ENCODE measurements at regions not wholly inside any gene's neighbourhood (a gene's known extent, or its start where the extent isn't known, plus 50 kb on each side); places are given as distances from the start of the nearest gene placed in this dataset.

GRCh38 chr2:82128051-82128450, 1823.5 kb upstream of the LRRTM1 start:
- Histone ChIP-seq H3K9me3 (ENCODE audit: low read length) (no peaks in the 10 kb centered on the region), H3K4me1 (ENCODE audit: insufficient read depth, low read length) (no peaks in the 10 kb centered on the region), H2AFZ (ENCODE audit: low read length) (no peak overlapping the region), H4K20me1 (ENCODE audit: low read length) (no peaks in the 10 kb centered on the region), H3K79me2 (ENCODE audit: low read length) (no peaks in the 10 kb centered on the region), H3K36me3 (ENCODE audit: low read depth, low read length) (no peaks in the 10 kb centered on the region), H3F3A (ENCODE audit: low read length, unreplicated experiment) (no peaks in the 10 kb centered on the region), H3K9me2 (replicated peaks; ENCODE audit: low read length) (no peaks in the 10 kb centered on the region), H3K4me3 (ENCODE audit: low read length) (no peak overlapping the region), H3K27me3 (ENCODE audit: low read length) (no peaks in the 10 kb centered on the region), H3K4me2 (ENCODE audit: low read length) (no peak overlapping the region), H3K9ac (ENCODE audit: low read length) (no peak overlapping the region), H3K27ac (ENCODE audit: low read length) (no peak overlapping the region)
- ChIA-PET POLR2A (ENCODE audit: unreplicated experiment) (no interaction called here), CTCF (no interaction called here)
- TF ChIP-seq EZH2phosphoT487 (IDR thresholded peaks at IDR 0.05; ENCODE audit: borderline replicate concordance, low read length) (no peak), EZH2 (IDR thresholded peaks at IDR 0.05; ENCODE audit: low read length, unreplicated experiment) (no peak)
- TF ChIP-seq, protein P1, sequence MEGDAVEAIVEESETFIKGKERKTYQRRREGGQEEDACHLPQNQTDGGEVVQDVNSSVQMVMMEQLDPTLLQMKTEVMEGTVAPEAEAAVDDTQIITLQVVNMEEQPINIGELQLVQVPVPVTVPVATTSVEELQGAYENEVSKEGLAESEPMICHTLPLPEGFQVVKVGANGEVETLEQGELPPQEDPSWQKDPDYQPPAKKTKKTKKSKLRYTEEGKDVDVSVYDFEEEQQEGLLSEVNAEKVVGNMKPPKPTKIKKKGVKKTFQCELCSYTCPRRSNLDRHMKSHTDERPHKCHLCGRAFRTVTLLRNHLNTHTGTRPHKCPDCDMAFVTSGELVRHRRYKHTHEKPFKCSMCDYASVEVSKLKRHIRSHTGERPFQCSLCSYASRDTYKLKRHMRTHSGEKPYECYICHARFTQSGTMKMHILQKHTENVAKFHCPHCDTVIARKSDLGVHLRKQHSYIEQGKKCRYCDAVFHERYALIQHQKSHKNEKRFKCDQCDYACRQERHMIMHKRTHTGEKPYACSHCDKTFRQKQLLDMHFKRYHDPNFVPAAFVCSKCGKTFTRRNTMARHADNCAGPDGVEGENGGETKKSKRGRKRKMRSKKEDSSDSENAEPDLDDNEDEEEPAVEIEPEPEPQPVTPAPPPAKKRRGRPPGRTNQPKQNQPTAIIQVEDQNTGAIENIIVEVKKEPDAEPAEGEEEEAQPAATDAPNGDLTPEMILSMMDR (conservative IDR thresholded peaks at IDR 0.05; ENCODE audit: low read depth, low read length) = no peak
- BruUV-seq (replicated peaks) = no TSS peak
- no peak for ATAC-seq
- no peak for DNase-seq
- intact Hi-C loops (cut with micrococcal nuclease) = no loop called here

DNA sequence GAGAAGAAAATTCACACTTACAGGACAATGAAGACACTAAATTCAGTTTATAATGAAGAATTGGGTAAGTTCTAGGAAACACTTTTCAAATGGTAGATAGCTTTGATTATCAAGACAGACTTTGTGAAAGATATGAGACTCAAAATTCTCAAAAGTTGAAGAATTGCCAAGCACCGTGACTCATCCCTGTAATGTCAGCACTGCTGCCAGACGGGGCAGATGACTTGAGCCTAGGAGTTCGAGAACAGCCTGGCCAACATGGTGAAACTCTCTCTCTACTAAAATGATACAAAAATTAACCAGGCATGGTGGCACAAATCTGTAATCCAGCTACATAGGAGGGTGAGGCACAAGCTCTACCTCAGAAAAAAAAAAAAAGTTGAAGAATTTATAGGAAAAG, 1820.1 kb upstream of the LRRTM1 start:
- Histone ChIP-seq H3K9me2 (replicated peaks; ENCODE audit: low read length) (no peaks in the 10 kb centered on the region), H3K27ac (ENCODE audit: low read length) (no peak overlapping the region), H3K27me3 (ENCODE audit: low read length) (no peaks in the 10 kb centered on the region), H3K9me3 (ENCODE audit: low read length) (no peaks in the 10 kb centered on the region), H4K20me1 (ENCODE audit: low read length) (no peaks in the 10 kb centered on the region), H2AFZ (ENCODE audit: low read length) (no peak overlapping the region), H3K4me1 (ENCODE audit: insufficient read depth, low read length) (peaks cover 12% of the 10 kb centered on the region), H3K79me2 (ENCODE audit: low read length) (no peaks in the 10 kb centered on the region), H3K36me3 (ENCODE audit: low read depth, low read length) (no peaks in the 10 kb centered on the region), H3K4me2 (ENCODE audit: low read length) (no peak overlapping the region), H3K4me3 (ENCODE audit: low read length) (no peak overlapping the region), H3K9ac (ENCODE audit: low read length) (no peak overlapping the region), H3F3A (ENCODE audit: low read length, unreplicated experiment) (no peaks in the 10 kb centered on the region)
- no TSS peak for BruUV-seq (replicated peaks)
- ChIA-PET POLR2A (ENCODE audit: unreplicated experiment) (no interaction called here), CTCF (no interaction called here)
- DNase-seq (peak; percentile 59), ATAC-seq (no peak)
- intact Hi-C loops (cut with micrococcal nuclease) = no loop called here
- TF ChIP-seq, protein P1 (conservative IDR thresholded peaks at IDR 0.05; ENCODE audit: low read depth, low read length) = no peak
- TF ChIP-seq EZH2 (IDR thresholded peaks at IDR 0.05; ENCODE audit: low read length, unreplicated experiment) (no peak), EZH2phosphoT487 (IDR thresholded peaks at IDR 0.05; ENCODE audit: borderline replicate concordance, low read length) (no peak)

DNA sequence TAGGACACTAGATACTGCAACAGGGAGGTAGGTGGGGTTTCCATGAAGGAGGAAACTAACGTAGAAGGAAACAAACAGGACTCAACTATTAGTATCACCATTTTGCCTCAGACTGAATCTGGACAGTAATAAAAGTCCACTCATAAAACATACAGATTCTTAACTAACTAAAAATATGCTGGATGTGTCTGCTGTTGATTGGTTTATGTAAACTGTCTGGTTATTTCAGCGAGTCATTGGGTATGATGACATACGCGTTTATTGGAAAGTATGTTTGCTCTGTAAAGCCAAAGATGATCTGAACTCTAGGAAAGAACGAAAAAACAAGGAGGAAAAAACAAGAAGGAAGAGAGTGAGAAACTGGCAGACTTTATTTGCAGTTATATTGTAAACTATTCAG, 1816.1 kb upstream of the LRRTM1 start:
- H3K9me2 ChIP-seq (replicated peaks; ENCODE audit: low read length) = no peaks in the 10 kb centered on the region
- H3K4me3 ChIP-seq (ENCODE audit: low read length) = no peak overlapping the region
- no peaks in the 10 kb centered on the region for H4K20me1 ChIP-seq (ENCODE audit: low read length)
- no TSS peak for BruUV-seq (replicated peaks)
- TF ChIP-seq EZH2 (IDR thresholded peaks at IDR 0.05; ENCODE audit: low read length, unreplicated experiment) (no peak), EZH2phosphoT487 (IDR thresholded peaks at IDR 0.05; ENCODE audit: borderline replicate concordance, low read length) (no peak)
- TF ChIP-seq, protein P1 (conservative IDR thresholded peaks at IDR 0.05; ENCODE audit: low read depth, low read length) = no peak
- H3K4me2 ChIP-seq (ENCODE audit: low read length) = peak overlapping the region; percentile 18; the same call in 1 of the 2 replicates
- peaks cover 12% of the 10 kb centered on the region for H3K4me1 ChIP-seq (ENCODE audit: insufficient read depth, low read length)
- H2AFZ ChIP-seq (ENCODE audit: low read length) = no peak overlapping the region
- H3K9me3 ChIP-seq (ENCODE audit: low read length) = no peaks in the 10 kb centered on the region
- ChIA-PET CTCF (no interaction called here), POLR2A (ENCODE audit: unreplicated experiment) (no interaction called here)
- H3K9ac ChIP-seq (ENCODE audit: low read length) = no peak overlapping the region
- no peaks in the 10 kb centered on the region for H3F3A ChIP-seq (ENCODE audit: low read length, unreplicated experiment)
- H3K27ac ChIP-seq (ENCODE audit: low read length) = no peak overlapping the region
- no peak for ATAC-seq
- no peaks in the 10 kb centered on the region for H3K36me3 ChIP-seq (ENCODE audit: low read depth, low read length)
- peak; percentile 21 for DNase-seq
- H3K27me3 ChIP-seq (ENCODE audit: low read length) = no peaks in the 10 kb centered on the region
- no peaks in the 10 kb centered on the region for H3K79me2 ChIP-seq (ENCODE audit: low read length)
- intact Hi-C loops (cut with micrococcal nuclease) = no loop called here
